NCI-H524 treated with DMSO at 0.1 percent for 48 hours (cell line): ENCODE measurements at regions not wholly inside any gene's neighbourhood (a gene's known extent, or its start where the extent isn't known, plus 50 kb on each side); places are given as distances from the start of the nearest gene placed in this dataset.

Source experiments
- DNase-seq: peaks from one replicate; lab custom pipeline; 2025; lab: John Stamatoyannopoulos, UW

GRCh38 chr2:220278022-220278421 lies 650.6 kb downstream of the SLC4A3 start:
- DNase-seq: no peak

GRCh38 chr2:220279372-220279771 lies 651.9 kb downstream of the SLC4A3 start:
- DNase-seq: no peak

- DNase-seq: no peak
These were observed 652.4 kb downstream of the SLC4A3 start for GRCh38 chr2:220279840-220280239.

DNA sequence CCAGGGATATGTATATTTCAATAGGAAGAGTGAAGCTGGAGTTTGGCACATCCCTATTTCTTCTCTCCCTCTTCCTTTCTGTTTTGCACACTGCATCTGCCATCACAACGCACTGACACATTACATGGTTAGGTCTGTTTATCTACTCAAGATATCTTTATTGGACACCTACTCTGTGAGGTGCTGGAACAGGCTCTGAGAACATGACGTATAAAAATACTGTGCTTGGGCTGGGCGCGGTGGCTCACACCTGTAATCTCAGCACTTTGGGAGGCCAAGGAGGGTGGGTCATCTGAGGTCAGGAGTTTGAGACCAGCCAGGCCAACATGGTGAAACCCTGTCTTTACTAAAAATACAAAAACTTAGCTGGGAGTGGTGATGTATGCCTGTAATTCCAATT lies 653.3 kb downstream of the SLC4A3 start:
- no peak for DNase-seq

- DNase-seq: no peak
These were observed 654.3 kb downstream of the SLC4A3 start for GRCh38 chr2:220281771-220282170.

- no peak for DNase-seq
These were observed 654.8 kb downstream of the SLC4A3 start for GRCh38 chr2:220282236-220282635.

DNA sequence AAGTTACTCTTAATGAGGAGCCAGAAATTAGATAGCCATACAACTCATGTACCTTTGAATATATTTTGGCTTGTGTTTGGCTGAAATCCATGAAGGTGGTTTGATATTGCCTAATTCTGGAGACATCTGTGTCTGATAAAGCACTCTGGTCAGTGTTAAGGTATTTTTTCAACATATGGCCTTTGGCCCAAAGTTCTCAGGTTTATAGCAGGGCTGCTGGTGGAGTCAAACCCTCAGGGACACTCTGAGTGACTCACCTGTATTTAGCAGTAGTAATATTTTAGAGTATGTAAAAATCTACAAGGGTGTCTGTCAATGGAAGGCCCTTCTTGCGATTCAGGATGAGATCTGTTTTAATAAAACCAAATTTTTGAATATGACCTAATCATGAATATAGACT lies 666.5 kb downstream of the SLC4A3 start:
- no peak for DNase-seq

- no peak for DNase-seq
These were observed 668.7 kb downstream of the SLC4A3 start for GRCh38 chr2:220296174-220296573.

- no peak for DNase-seq
These were observed 669.7 kb downstream of the SLC4A3 start for GRCh38 chr2:220297093-220297492.

- DNase-seq: no peak
These were observed 673.4 kb downstream of the SLC4A3 start for GRCh38 chr2:220300806-220301205.

- no peak for DNase-seq
These were observed 675.3 kb downstream of the SLC4A3 start for GRCh38 chr2:220302756-220303155.

GRCh38 chr2:220309215-220309614 lies 681.8 kb downstream of the SLC4A3 start:
- no peak for DNase-seq

- peak; percentile 17 for DNase-seq
These were observed 683.0 kb downstream of the SLC4A3 start for GRCh38 chr2:220310451-220310861.

DNA sequence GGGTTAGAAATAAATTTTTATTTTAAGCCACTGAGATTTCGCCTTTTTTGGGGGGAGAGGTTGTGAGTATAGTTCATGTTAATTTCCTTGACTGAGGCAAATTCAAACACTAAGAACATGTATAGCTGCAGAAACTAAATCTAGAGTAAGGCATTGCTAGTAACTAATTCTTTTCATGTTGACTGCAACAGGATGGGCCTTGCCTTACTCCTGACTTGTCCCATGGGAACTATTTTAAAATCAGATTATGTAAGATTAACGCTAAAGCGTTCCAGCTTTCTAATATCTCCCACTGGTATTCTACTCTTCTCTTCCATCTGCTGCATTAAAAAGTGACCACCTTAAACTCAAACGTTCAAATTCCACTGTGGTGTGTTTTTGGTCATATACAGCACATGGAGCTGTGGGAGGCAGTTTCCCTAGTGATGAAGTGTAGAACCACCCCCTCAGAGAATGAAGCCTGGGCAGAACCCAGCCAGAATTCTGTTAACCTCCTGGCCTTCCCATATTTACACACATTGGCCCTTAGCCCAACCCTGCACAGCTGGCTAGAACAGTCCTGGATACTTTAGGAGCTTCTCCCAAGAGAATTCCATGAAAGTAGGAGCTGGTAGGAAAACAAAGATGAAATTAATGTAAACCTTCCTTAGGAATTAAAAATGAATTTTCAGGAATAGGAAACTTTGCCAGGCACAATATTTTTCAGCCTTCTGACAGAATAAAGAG lies 687.8 kb downstream of the SLC4A3 start:
- DNase-seq: peak; percentile 62

DNA sequence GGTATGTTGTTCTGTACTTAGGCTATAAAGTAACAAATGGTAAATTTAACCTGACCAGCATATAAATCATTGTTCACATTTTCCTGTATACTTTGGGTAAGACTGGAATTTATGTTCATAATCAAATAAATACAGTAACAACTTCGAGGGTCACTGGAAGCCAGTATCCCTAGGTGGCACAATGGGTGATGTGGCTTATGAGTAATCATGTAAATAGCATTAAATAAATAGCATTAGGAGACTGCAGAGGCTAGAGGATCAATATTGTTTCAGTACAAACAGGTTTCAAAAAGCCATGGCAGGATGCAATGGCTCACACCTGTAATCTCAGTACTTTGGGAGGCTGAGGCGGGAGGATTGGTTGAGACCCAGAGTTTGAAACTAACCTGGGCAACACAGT lies 690.6 kb downstream of the SLC4A3 start:
- no peak for DNase-seq

DNA sequence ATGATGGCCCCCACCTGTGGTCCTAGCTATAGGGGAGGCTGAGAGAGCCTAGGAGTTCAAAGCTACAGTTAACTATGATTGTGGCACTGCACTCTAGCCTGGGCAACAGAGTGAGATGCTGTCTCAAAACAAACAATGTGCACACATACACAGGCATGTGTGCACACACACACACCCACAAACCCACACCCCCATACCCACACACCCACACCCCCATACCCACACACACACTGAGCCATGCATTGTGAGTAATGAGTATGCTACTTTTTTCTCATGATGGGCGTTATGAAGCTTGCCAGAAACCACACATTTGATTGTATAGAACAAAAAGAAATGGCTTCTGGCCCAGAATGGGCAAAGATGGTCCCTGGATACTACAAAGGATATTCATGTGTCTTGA lies 691.1 kb downstream of the SLC4A3 start:
- no peak for DNase-seq

DNA sequence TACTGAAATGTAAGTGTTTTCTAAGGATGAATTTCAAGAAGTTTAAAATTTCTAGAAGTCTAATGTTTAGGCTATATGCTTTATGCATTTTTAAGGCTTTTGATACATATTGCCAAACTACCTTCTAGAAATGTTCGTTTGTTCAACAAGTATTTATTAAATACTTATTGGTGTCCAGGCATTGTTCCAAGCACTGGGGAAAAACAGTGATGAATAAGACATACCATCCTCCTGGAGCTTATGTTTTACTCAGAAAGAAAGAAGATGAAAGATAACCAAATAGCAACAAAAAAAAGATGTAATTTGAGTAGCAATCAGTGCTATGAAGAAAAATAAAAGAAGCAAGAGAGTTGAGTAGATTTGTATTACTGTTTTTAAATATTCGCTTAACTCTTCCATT lies 692.9 kb downstream of the SLC4A3 start:
- DNase-seq: no peak

DNA sequence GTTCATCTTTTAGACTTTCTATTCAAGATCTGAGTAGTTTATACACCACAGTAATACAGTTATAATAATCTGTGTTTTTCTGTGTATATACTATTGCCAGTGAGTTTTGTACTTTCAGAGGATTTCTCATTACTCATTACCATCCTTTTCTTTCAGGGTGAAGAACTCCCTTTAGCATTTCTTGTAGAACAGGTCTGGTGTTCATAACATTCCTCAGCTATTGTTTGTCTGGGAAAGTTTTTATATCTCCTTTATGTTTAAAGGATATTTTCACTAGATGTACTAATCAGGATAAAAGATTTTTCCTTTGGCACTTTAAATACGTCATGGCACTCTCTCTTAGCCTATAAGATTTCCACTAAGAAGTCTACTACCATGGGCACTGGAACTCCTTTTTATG lies 705.5 kb downstream of the SLC4A3 start:
- no peak for DNase-seq

GRCh38 chr2:220334210-220334609 lies 706.8 kb downstream of the SLC4A3 start:
- DNase-seq: no peak

DNA sequence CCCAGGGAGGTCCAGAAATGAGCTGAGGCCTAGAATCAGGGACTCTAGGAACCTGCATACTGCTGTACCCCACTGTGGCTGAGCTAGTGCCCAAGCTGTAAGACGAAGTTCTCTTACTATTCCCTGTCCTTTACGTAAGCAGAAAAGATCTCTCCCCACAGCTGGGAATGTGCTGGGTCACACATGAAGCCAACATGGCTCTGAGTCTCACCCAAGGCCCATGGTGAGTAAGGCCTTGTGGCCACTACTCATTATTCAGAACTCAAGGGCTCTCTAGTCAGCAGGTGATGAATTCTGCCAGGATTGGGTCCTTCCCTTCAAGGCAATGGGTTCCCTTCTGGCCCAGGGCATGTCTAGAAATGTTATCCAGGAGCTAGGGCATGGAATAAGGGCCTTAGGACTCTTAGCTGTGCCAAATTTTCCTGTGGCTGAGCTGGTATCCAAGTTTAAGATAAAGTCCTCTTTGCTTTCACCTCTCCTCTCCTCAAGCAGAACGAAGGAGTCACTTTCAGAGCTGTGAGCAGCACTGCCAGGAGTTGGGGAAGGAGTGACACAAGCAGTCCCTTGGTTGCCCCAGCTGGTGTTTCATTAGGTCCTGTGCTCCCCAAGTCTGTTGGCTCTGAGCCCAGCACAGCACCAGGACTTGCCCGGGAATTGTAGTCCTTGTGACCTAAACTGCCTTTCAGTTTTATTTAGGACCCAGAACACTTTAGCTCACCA lies 707.6 kb downstream of the SLC4A3 start:
- no peak for DNase-seq

DNA sequence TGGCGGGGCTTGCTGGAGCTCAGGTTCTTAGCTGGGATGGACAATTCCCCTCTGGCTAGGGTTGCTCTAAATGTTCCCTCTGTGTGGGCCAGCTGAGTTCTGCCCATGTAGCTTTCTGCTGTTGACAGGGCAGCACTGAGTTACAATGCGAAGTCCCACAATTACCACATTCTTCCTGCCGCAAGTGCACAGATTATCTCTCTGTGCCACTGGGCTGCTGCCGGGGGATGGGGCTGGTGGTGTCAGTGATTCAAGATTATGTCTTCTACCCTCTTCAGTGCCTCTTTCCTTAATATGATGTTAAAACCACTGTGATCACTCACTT lies 708.1 kb downstream of the SLC4A3 start:
- DNase-seq: no peak

- no peak for DNase-seq
These were observed 709.3 kb downstream of the SLC4A3 start for GRCh38 chr2:220336771-220337170.

DNA sequence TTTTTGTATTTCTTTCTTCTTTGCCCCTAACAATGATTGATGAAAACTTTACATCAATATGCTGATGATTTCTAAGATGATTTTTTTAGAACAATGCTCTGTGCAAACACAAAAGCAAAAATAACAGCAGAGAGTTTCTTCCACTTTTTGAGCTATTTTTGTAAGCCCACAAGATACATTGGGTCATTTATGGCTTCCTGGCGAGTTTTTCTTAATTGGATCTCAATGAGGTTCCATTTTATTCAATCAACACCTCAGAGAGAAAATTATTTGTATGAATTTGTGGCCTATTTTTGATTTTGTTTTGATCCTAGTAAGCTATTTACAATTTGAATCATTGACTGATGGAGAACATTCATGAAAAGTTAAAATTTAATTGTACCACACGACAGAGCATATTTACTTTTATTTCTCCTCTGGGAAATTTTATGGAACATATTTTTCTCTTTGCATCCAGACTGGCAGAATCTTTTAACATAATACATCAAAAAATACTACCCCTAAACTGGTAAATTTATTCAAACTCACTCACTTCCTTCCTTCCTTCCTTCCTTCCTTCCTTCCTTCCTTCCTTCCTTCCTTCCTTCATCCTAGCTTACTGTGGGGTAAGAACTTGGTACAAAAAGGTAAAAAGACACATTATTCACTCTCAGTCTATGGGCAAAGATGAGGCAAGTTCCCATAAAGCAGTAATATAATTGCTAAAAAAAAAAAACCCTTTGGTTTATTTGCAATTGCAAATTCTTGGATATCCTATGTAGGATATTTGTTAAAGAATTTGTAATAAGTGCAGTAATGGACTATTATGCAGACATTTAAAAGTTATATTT lies 710.4 kb downstream of the SLC4A3 start:
- DNase-seq: no peak
